Testis (tissue), 2 donors: ENCODE measurements at regions not wholly inside any gene's neighbourhood (a gene's known extent, or its start where the extent isn't known, plus 50 kb on each side); places are given as distances from the start of the nearest gene placed in this dataset.

Experiments
- DNase-seq: peaks from one replicate; pipeline ENCODE4 v3.0.0-alpha.2; 2019
- H3K27ac ChIP-seq, 2 donors: fragments of 200-600 bp; sonication (generic); one replicate each; pipeline ENCODE4 v1.5.1; 2019
- H3K27me3 ChIP-seq: fragments of 200-600 bp; sonication (generic); one replicate; pipeline ENCODE4 v1.5.1; 2019
- H3K36me3 ChIP-seq: fragments of 200-600 bp; sonication (generic); one replicate; pipeline ENCODE4 v1.5.1; 2017; ENCODE audit warnings: low read depth; ENCODE audit errors: missing control alignments
- H3K4me1 ChIP-seq: fragments of 200-600 bp; sonication (generic); one replicate; pipeline ENCODE4 v1.5.1; 2019
- H3K4me3 ChIP-seq, 2 donors: fragments of 200-600 bp; sonication (generic); one replicate each; pipeline ENCODE4 v1.5.1; 2017 to 2019
- H3K9me3 ChIP-seq: fragments of 200-600 bp; sonication (generic); one replicate; pipeline ENCODE4 v1.5.1; 2017
- POLR2A ChIP-seq: fragments of 450-650 bp; IDR thresholded peaks from one replicate; pipeline ENCODE4 v1.6.1; 2017; ENCODE audit warnings: antibody characterized with exemption, mild to moderate bottlenecking, moderate library complexity
- WGBS, 2 donors: methylation state at CpG; one replicate each; pipeline ENCODE4 v1.1.5; 2018; 5-methylcytosine and 5-hydroxymethylcytosine counted together
- intact Hi-C: fragments of 100-400 bp; cut with DNase I; formaldehyde crosslinking; loops from one replicate; pipeline ENCODE4 v1.15.1; 2023; ENCODE audit warnings: low total_unique reads
- TF ChIP-seq, protein P1 (sequence below), 3 experiments: fragments of 450-650 bp in 2 of 3; fragments of 200-600 bp in 1 of 3; sonication (generic) in 1 of 3; IDR thresholded peaks; one replicate each; pipeline ENCODE4 v1.5.1; 2016 to 2019; ENCODE audit warnings: antibody characterized with exemption in 3 of 3, mild to moderate bottlenecking in 2 of 3, moderate library complexity in 1 of 3

DNA sequence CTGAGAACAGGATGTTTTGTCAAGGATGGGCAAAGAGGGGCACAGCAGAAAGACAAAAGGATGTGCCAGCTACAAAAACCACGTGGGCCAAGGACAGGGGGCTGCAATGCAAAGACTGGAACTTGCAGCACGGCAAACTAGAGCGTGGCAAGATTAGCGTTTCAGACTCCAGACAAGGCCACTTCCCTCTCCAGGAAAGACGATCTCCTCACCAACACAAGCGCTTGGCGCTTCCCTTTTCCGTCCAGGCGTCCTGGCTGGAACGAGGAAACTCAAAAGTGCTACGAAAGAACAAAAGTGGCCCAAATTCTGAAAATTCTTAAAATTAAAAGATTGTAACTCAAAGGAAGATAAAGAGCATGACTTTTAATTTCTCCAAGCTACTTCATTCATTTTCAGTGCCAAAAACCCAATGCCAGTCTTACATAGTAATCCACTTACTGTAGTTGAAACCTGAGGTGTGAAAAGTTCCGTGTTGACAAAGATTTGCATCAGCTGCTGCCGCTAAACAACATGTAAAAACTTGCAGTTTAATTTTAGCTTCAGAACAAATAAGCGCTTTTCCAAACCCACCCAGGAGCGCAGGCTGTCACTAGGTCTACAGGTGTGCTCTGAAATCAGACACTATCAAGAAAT, 207.1 kb upstream of the RREB1 start:
- Histone ChIP-seq H3K36me3 (no peaks in the 10 kb centered on the region), H3K4me3 (no peak overlapping the region), H3K27me3 (no peaks in the 10 kb centered on the region), H3K27ac (no peak overlapping the region), H3K9me3 (no peaks in the 10 kb centered on the region), H3K4me1 (no peaks in the 10 kb centered on the region)
- 81% methylated on average over 15 of the region's 15 CpGs for WGBS, 2 donors
- intact Hi-C loops, result no loop called here
- TF ChIP-seq, protein P1, sequence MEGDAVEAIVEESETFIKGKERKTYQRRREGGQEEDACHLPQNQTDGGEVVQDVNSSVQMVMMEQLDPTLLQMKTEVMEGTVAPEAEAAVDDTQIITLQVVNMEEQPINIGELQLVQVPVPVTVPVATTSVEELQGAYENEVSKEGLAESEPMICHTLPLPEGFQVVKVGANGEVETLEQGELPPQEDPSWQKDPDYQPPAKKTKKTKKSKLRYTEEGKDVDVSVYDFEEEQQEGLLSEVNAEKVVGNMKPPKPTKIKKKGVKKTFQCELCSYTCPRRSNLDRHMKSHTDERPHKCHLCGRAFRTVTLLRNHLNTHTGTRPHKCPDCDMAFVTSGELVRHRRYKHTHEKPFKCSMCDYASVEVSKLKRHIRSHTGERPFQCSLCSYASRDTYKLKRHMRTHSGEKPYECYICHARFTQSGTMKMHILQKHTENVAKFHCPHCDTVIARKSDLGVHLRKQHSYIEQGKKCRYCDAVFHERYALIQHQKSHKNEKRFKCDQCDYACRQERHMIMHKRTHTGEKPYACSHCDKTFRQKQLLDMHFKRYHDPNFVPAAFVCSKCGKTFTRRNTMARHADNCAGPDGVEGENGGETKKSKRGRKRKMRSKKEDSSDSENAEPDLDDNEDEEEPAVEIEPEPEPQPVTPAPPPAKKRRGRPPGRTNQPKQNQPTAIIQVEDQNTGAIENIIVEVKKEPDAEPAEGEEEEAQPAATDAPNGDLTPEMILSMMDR (IDR thresholded peaks at IDR 0.05), result no peak
- TF ChIP-seq POLR2A, result no peak
- DNase-seq, result no peak

DNA sequence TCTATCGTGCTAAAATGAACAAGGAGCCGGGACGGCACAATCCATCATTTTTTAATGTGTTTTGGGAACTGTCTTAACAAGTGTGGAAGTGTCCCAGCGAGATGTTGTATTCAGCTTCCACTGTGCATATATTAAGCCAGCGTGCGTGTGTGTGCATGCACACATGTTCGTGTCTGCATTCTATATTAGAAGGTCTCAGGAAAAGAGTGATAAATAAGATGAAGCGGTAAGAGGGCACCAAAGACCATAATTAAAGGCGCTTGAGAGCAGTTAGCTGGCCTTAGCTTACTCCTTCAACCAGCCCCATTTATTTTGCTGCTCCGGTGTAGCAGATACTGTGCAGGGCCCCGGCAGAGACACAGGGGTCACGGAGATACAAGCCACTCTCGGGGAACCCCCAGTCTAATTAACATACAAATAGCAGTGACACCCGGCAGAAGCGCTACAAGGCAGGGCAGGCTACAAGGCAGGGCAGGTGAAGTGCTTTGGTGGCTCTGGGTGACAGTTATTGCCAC, 206.5 kb upstream of the RREB1 start:
- intact Hi-C loops, result no loop called here
- no peak for DNase-seq
- no peak for TF ChIP-seq POLR2A
- TF ChIP-seq, protein P1 (IDR thresholded peaks at IDR 0.05), result no peak
- Histone ChIP-seq H3K27me3 (no peaks in the 10 kb centered on the region), H3K36me3 (no peaks in the 10 kb centered on the region), H3K27ac (no peak overlapping the region), H3K4me3 (no peak overlapping the region), H3K4me1 (no peaks in the 10 kb centered on the region), H3K9me3 (no peaks in the 10 kb centered on the region)
- 80 to 84% methylated on average over 15 of the region's 15 CpGs for whole genome bisulfite sequencing, 2 donors

DNA sequence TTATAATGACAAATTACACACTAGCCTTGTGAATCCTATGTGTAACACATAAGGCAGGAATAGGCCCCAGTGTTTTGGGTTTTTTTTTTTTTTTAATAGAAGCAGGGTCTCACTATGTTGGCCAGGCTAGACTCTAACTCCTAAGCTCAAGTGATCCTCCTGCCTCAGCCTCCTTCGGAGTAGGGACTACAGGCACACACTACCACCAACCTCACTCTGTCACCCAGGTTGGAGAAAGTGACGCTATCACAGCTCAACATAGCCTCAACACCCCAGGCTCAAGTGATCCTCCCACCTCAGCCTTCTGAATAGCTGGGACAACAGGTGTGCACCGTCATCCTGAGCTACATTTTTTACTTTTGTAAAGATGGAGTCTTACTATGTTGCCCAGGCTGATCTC, 205.8 kb upstream of the RREB1 start:
- intact Hi-C loops, result no loop called here
- Histone ChIP-seq H3K27me3 (no peaks in the 10 kb centered on the region), H3K9me3 (no peaks in the 10 kb centered on the region), H3K27ac (no peak overlapping the region), H3K36me3 (no peaks in the 10 kb centered on the region), H3K4me1 (no peaks in the 10 kb centered on the region), H3K4me3 (no peak overlapping the region)
- TF ChIP-seq POLR2A, result no peak
- 94 to 100% methylated on average over 3 of the region's 3 CpGs for WGBS, 2 donors
- no peak for DNase-seq

DNA sequence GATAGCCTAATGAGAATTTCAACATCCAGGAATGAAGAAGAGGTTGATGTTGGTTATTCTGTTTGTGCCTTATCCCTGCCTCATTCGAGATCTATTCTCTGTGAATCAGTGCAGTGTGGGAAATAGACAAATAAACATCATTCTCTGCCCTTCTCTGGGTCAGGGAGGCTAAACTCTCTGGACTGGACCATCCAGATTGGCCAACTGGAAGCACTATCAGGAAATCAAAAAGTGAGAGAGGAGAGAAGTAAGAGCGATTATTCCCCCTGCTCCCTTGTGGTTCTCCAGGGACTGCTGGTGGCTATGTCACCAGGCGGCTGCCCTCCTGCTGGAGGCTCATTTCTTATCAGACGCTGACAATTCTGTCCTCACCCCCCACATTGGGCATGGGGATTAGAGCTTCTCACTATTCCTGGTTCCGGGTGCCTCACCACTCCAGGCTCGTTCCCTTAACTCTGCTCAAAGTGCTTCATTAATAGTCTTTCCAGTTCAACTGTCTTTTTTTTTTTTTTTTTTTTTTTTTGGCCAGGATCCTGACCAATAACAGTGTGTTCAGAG, 201.7 kb upstream of the RREB1 start:
- Histone ChIP-seq H3K4me3 (no peak overlapping the region), H3K36me3 (no peaks in the 10 kb centered on the region), H3K9me3 (no peaks in the 10 kb centered on the region), H3K27ac (no peak overlapping the region), H3K4me1 (no peaks in the 10 kb centered on the region), H3K27me3 (no peaks in the 10 kb centered on the region)
- 58 to 65% methylated on average over 6 of the region's 6 CpGs for WGBS, 2 donors
- no peak for DNase-seq
- intact Hi-C loops, result no loop called here
- no peak for TF ChIP-seq POLR2A
- TF ChIP-seq, protein P1 (IDR thresholded peaks at IDR 0.05), result no peak

DNA sequence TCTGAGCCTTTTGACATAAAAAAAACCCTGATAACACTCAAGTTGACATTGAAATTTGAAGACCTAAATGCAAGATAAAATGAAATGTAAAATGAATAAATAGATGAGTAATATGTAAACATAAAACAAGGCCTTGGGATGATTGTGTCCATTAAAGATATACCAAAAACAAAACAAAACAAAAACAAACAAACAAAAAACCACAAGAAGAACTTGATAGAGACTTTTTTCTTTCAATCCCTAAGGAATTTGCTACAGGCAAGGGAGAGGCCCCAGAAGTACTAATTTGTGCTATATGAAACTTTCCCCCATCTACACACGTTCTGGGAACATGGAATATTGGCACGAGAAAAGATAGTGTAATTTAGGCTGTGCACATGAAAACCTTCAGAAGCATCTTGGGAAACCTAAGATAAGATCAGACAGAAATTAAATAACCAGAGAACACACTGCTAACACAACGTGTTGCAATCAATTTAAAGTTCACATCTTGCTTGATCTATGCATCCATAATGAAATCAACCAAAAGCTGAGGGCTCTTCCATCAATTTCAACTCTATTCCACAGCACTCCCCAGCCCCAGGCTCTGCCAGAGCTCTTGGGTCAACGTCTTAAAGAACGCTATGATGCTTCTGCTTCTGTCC, 201.1 kb upstream of the RREB1 start:
- Histone ChIP-seq H3K27ac (no peak overlapping the region), H3K4me3 (no peak overlapping the region), H3K9me3 (no peaks in the 10 kb centered on the region), H3K4me1 (no peaks in the 10 kb centered on the region), H3K27me3 (no peaks in the 10 kb centered on the region), H3K36me3 (no peaks in the 10 kb centered on the region)
- DNase-seq, result no peak
- WGBS, 2 donors, result 57 to 77% methylated on average over 5 of the region's 5 CpGs
- intact Hi-C loops, result no loop called here
- TF ChIP-seq, protein P1 (IDR thresholded peaks at IDR 0.05), result no peak
- no peak for TF ChIP-seq POLR2A
